ENCODE measurements at regions not wholly inside any gene's neighbourhood (a gene's known extent, or its start where the extent isn't known, plus 50 kb on each side); places are given as distances from the start of the nearest gene placed in this dataset.
A peak's percentile ranks its signal among the peaks of the same experiment; 100 is the strongest.

- DNase-seq: no peak
These were observed 197.8 kb upstream of the ARX start for GRCh38 chrX:25213611-25214010.

- DNase-seq: no peak
These were observed 192.2 kb upstream of the ARX start for GRCh38 chrX:25207803-25208475.

GRCh38 chrX:25206778-25207177 lies 191.0 kb upstream of the ARX start:
- DNase-seq: no peak

GRCh38 chrX:25204182-25204581 lies 188.4 kb upstream of the ARX start:
- DNase-seq: no peak

- no peak for DNase-seq
These were observed 187.1 kb upstream of the ARX start for GRCh38 chrX:25202827-25203226.

- no peak for DNase-seq
These were observed 183.1 kb upstream of the ARX start for GRCh38 chrX:25198891-25199290.

- no peak for DNase-seq
These were observed 182.5 kb upstream of the ARX start for GRCh38 chrX:25198253-25198652.

- DNase-seq: no peak
These were observed 180.5 kb upstream of the ARX start for GRCh38 chrX:25196221-25196620.

GRCh38 chrX:25191403-25191802 lies 175.6 kb upstream of the ARX start:
- no peak for DNase-seq

GRCh38 chrX:25181775-25182174 lies 166.0 kb upstream of the ARX start:
- DNase-seq: no peak

GRCh38 chrX:25180242-25180641 lies 164.5 kb upstream of the ARX start:
- DNase-seq: no peak

GRCh38 chrX:25178555-25178954 lies 162.8 kb upstream of the ARX start:
- DNase-seq: no peak

- DNase-seq: no peak
These were observed 160.0 kb upstream of the ARX start for GRCh38 chrX:25175743-25176142.

- no peak for DNase-seq
These were observed 159.4 kb upstream of the ARX start for GRCh38 chrX:25175171-25175570.

GRCh38 chrX:25166546-25166945 lies 150.8 kb upstream of the ARX start:
- DNase-seq: no peak

- DNase-seq: no peak
These were observed 150.4 kb upstream of the ARX start for GRCh38 chrX:25166145-25166544.

GRCh38 chrX:25158635-25159034 lies 142.9 kb upstream of the ARX start:
- DNase-seq: no peak

- no peak for DNase-seq
These were observed 141.1 kb upstream of the ARX start for GRCh38 chrX:25156832-25157231.

- DNase-seq: no peak
These were observed 140.6 kb upstream of the ARX start for GRCh38 chrX:25156323-25156722.

- DNase-seq: no peak
These were observed 138.4 kb upstream of the ARX start for GRCh38 chrX:25154168-25154567.

GRCh38 chrX:25151749-25152148 lies 136.0 kb upstream of the ARX start:
- no peak for DNase-seq

- peak; percentile 2 to 23 for DNase-seq
These were observed 128.5 kb upstream of the ARX start for GRCh38 chrX:25144043-25144940.

- DNase-seq: no peak
These were observed 127.8 kb upstream of the ARX start for GRCh38 chrX:25143596-25143995.

- no peak for DNase-seq
These were observed 125.9 kb upstream of the ARX start for GRCh38 chrX:25141684-25142083.

Measured in stimulated activated CD4-positive, alpha-beta T cell treated with anti-CD3 and anti-CD28 coated beads, Interleukin-4, amount 100 ng/mL, for 4 hours (primary cell).